Endodermal cell (in vitro differentiated cells): ENCODE measurements at regions not wholly inside any gene's neighbourhood (a gene's known extent, or its start where the extent isn't known, plus 50 kb on each side); places are given as distances from the start of the nearest gene placed in this dataset.

Experiments
- DNase-seq: peaks from one replicate; pipeline ENCODE4 v3.0.0-alpha.2; 2017
- H3K27ac ChIP-seq: 2 replicates; pipeline ENCODE4 v1.5.1; 2013; ENCODE audit warnings: mild to moderate bottlenecking, low read depth, low read length, moderate library complexity
- H3K27me3 ChIP-seq: 2 replicates; pipeline ENCODE4 v1.6.1; 2013; ENCODE audit warnings: mild to moderate bottlenecking, low read length, moderate library complexity; ENCODE audit not compliant: insufficient read depth, control insufficient read depth, poor library complexity, severe bottlenecking
- H3K36me3 ChIP-seq: 2 replicates; pipeline ENCODE4 v1.7.0; 2013; ENCODE audit warnings: mild to moderate bottlenecking, low read length, moderate library complexity; ENCODE audit not compliant: control insufficient read depth, insufficient read depth
- H3K4me1 ChIP-seq: one replicate; pipeline ENCODE4 v1.7.0; 2013; ENCODE audit warnings: low read length; ENCODE audit not compliant: control insufficient read depth, insufficient read depth
- H3K4me3 ChIP-seq: 2 replicates; pipeline ENCODE4 v1.5.1; 2013; ENCODE audit warnings: mild to moderate bottlenecking, low read length, moderate library complexity
- H3K9ac ChIP-seq: 2 replicates; pipeline ENCODE4 v1.6.1; 2013; ENCODE audit warnings: mild to moderate bottlenecking, low read length, moderate library complexity; ENCODE audit not compliant: poor library complexity, severe bottlenecking; ENCODE audit errors: extremely low read depth
- H3K9me3 ChIP-seq: 2 replicates; pipeline ENCODE4 v1.6.1; 2013; ENCODE audit warnings: mild to moderate bottlenecking, low read length, moderate library complexity; ENCODE audit not compliant: control insufficient read depth
- H3K27ac Mint-ChIP-seq: 2 replicates; pipeline ENCODE4 v1.8.0; 2020; ENCODE audit warnings: mixed read lengths
- H3K27me3 Mint-ChIP-seq: 2 replicates; pipeline ENCODE4 v1.8.0; 2021; ENCODE audit warnings: mild to moderate bottlenecking, mixed read lengths; ENCODE audit not compliant: insufficient read depth
- H3K36me3 Mint-ChIP-seq: 2 replicates; pipeline ENCODE4 v1.8.0; 2020; ENCODE audit warnings: low read depth, mixed read lengths
- H3K4me1 Mint-ChIP-seq: 2 replicates; pipeline ENCODE4 v1.8.0; 2020; ENCODE audit warnings: mixed read lengths
- H3K4me3 Mint-ChIP-seq: 2 replicates; pipeline ENCODE4 v1.8.0; 2020; ENCODE audit warnings: mild to moderate bottlenecking, moderate library complexity, mixed read lengths
- H3K9me3 Mint-ChIP-seq: 2 replicates; pipeline ENCODE4 v1.8.0; 2020; ENCODE audit warnings: mild to moderate bottlenecking, mixed read lengths
- CTCF ChIP-seq: fragments of 200-600 bp; sonication (generic); conservative IDR thresholded peaks from 2 replicates; pipeline ENCODE4 v1.5.0; 2021; ENCODE audit warnings: antibody characterized with exemption, mild to moderate bottlenecking
- WGBS, 2 experiments: methylation state at CpG; one replicate each; pipeline versions ENCODE4 v1.1.5 to v1.1.7; 2013; ENCODE audit warnings: missing lambda C conversion rate in 2 of 2, mixed read lengths in 1 of 2; ENCODE audit not compliant: insufficient coverage in 1 of 2, insufficient read length in 1 of 2; 5-methylcytosine and 5-hydroxymethylcytosine counted together

DNA sequence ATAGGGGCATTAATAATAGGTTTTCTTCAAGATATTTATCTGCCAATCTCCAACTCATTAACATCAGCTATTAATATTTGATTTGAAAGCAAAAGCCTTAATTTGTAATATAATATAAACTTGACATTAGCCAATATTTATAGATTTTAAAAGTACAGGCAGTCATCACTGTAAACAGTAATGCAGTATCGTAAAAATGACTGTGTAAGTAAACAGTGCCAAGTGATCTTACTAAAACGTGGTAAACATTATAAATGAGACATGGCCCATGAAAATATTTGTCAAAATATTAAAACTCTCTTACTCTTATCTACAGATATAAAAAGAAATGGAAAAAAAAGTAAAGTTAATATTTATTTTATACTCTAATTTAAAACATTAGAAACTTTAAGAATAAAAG lies 101.6 kb upstream of the EPHA6 start:
- Histone ChIP-seq H3K27me3 (no peaks in the 10 kb centered on the region), H3K36me3 (no peaks in the 10 kb centered on the region), H3K9me3 (no peaks in the 10 kb centered on the region), H3K4me3 (no peak overlapping the region), H3K27ac (no peak overlapping the region), H3K9ac (no peak overlapping the region), H3K4me1 (no peaks in the 10 kb centered on the region)
- Mint-ChIP-seq H3K27me3 (no peaks in the 10 kb centered on the region), H3K27ac (no peak overlapping the region), H3K4me3 (no peak overlapping the region), H3K4me1 (no peaks in the 10 kb centered on the region), H3K9me3 (no peaks in the 10 kb centered on the region), H3K36me3 (no peaks in the 10 kb centered on the region)
- WGBS, 2 experiments = 88% methylated on average over 2 of the region's 2 CpGs; no CpG with 5 or more reads in 1 of the 2 experiments
- no peak for TF ChIP-seq CTCF
- no peak for DNase-seq

- Histone ChIP-seq H3K27me3 (no peaks in the 10 kb centered on the region), H3K4me3 (no peak overlapping the region), H3K27ac (no peak overlapping the region), H3K9me3 (no peaks in the 10 kb centered on the region), H3K9ac (no peak overlapping the region), H3K4me1 (no peaks in the 10 kb centered on the region), H3K36me3 (no peaks in the 10 kb centered on the region)
- H3K36me3 Mint-ChIP-seq = no peaks in the 10 kb centered on the region
- H3K9me3 Mint-ChIP-seq = no peaks in the 10 kb centered on the region
- WGBS, 2 experiments = 90 to 100% methylated on average over 1 to 3 of the region's 3 CpGs
- no peak for TF ChIP-seq CTCF
- no peak for DNase-seq
- no peaks in the 10 kb centered on the region for H3K27me3 Mint-ChIP-seq
- H3K27ac Mint-ChIP-seq = no peak overlapping the region
- H3K4me1 Mint-ChIP-seq = no peaks in the 10 kb centered on the region
- H3K4me3 Mint-ChIP-seq = no peak overlapping the region
Observed at GRCh38 chr3:96719921-96720320, 94.5 kb upstream of the EPHA6 start.

GRCh38 chr3:96731031-96731430 lies 83.4 kb upstream of the EPHA6 start:
- no peaks in the 10 kb centered on the region for H3K9me3 ChIP-seq
- H3K4me3 ChIP-seq = no peak overlapping the region
- Mint-ChIP-seq H3K36me3 (no peaks in the 10 kb centered on the region), H3K27ac (no peak overlapping the region), H3K27me3 (no peaks in the 10 kb centered on the region), H3K4me3 (no peak overlapping the region), H3K9me3 (no peaks in the 10 kb centered on the region), H3K4me1 (no peaks in the 10 kb centered on the region)
- no peak for DNase-seq
- H3K27me3 ChIP-seq = no peaks in the 10 kb centered on the region
- H3K9ac ChIP-seq = no peak overlapping the region
- H3K27ac ChIP-seq = no peak overlapping the region
- H3K36me3 ChIP-seq = no peaks in the 10 kb centered on the region
- no peaks in the 10 kb centered on the region for H3K4me1 ChIP-seq
- no peak for TF ChIP-seq CTCF
